ENCODE measurements at regions not wholly inside any gene's neighbourhood (a gene's known extent, or its start where the extent isn't known, plus 50 kb on each side); places are given as distances from the start of the nearest gene placed in this dataset.
"Not testable (repeated sequence)": the region's sequence is repeated elsewhere in the genome, so short reads cannot be mapped to it uniquely, and the experiment has no call there.

DNA sequence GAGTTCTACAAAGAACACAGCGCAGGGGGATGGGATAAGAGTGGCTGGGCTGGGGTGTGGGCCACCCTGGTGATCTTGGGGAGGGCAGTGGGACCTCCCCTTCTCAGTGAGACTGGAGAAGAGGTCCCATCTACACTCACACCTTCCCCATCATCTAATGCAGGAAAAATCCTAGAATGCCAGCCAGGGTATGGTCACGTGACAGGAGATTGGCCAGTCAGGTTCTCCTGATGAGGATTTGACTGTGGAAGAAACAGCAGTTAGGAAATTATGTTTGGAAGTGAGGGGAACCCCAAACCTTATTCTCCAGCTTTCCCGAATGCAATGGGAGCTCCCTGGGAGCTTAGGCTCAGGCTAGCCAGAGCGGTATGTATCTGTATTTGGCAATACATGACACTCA is 158.8 kb upstream of the GRB10 start:
- Mint-ChIP-seq H3K9me3 (no peaks in the 10 kb centered on the region), H3K27ac (no peak overlapping the region), H3K4me3 (no peak overlapping the region), H3K27me3 (ENCODE audit: low read depth) (no peaks in the 10 kb centered on the region), H3K36me3 (ENCODE audit: low read depth) (no peaks in the 10 kb centered on the region), H3K4me1 (ENCODE audit: low read depth) (no peaks in the 10 kb centered on the region)

DNA sequence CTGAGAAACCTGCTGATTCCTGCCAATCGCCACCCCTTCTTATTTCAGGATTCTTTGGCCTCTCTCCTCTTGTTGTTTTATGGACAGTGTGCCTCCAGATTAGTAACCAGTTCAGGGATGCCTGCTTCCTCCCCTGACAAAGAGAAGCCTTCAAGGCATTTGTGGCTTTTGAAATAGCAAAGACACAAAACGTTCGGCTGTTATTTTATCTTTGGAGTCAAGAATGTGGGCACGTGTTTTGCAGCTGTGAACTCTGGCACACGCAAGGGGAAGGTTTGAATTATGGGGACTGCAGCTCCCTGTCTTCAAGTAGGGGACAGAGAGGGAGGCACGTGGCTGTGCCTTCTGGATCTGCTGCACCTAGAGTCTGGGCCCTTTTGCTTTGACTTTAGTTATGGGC is 157.9 kb upstream of the GRB10 start:
- Mint-ChIP-seq H3K9me3 (no peaks in the 10 kb centered on the region), H3K27ac (no peak overlapping the region), H3K27me3 (ENCODE audit: low read depth) (peaks cover 8% of the 10 kb centered on the region), H3K4me3 (no peak overlapping the region), H3K36me3 (ENCODE audit: low read depth) (no peaks in the 10 kb centered on the region), H3K4me1 (ENCODE audit: low read depth) (no peaks in the 10 kb centered on the region)

DNA sequence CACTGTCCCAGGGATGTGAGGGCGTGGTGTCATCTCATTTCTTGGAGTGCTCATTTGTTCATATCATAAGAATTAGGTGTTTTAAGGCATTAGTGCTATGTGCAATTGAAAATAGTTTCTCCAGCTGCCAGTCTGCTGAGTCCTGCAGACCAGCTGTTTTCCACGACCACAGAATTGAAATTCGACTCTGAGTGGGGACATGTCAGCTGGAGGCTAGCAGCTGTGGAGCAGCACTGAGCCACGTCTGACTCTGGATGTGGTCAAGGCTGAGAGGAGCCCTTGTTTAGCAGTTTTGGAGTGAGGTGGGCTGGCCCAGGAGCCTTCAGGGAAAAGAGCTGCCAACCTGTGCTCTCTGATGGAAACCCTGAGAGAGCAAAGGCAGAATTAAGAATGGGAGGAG is 156.3 kb upstream of the GRB10 start:
- Mint-ChIP-seq H3K4me3 (no peak overlapping the region), H3K9me3 (no peaks in the 10 kb centered on the region), H3K36me3 (ENCODE audit: low read depth) (no peaks in the 10 kb centered on the region), H3K4me1 (ENCODE audit: low read depth) (no peaks in the 10 kb centered on the region), H3K27ac (no peak overlapping the region), H3K27me3 (ENCODE audit: low read depth) (peaks cover 18% of the 10 kb centered on the region)

DNA sequence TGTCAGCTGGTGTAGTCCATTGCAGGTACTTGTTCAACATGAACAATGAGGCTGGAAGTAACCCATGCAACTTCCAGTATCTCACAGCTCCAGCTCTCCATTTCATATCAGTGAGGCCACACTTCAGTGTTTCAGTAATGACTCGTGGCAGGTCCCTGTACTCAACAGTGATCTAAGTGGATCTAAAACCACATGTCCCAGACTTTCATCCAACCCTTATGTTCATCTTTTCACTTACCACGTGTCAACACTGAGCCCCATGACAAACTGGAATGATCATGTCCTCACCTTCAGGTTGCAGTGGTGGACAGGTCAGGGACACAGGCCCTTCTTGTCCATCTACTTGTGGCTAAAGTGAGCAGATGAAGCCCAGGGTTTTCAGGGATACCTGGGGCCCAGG is 155.0 kb upstream of the GRB10 start:
- Mint-ChIP-seq H3K4me1 (ENCODE audit: low read depth) (no peaks in the 10 kb centered on the region), H3K4me3 (no peak overlapping the region), H3K36me3 (ENCODE audit: low read depth) (no peaks in the 10 kb centered on the region), H3K27ac (no peak overlapping the region), H3K9me3 (no peaks in the 10 kb centered on the region), H3K27me3 (ENCODE audit: low read depth) (peaks cover 26% of the 10 kb centered on the region)

DNA sequence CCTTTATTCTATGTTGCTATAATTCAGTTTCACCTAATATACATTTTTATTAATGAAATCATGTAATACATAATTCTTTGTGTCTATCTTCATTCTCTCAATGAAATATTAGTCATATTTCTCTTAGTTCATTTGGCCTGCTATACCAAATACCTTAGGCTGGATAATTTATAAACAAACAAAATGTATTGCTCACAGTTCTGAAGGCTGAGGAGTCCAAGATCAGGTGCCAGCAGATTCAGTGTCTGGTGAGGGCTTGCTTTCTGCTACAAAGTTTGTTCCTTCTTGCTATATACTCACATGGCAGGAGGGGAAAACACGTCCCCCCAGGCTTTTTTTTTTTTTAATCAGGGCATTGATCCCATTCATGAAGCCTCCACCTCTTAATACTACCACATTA is 143.4 kb upstream of the GRB10 start:
- H3K9me3 Mint-ChIP-seq: no peaks in the 10 kb centered on the region
- H3K36me3 Mint-ChIP-seq (ENCODE audit: low read depth): no peaks in the 10 kb centered on the region
- no peaks in the 10 kb centered on the region for H3K4me1 Mint-ChIP-seq (ENCODE audit: low read depth)
- no peaks in the 10 kb centered on the region for H3K27me3 Mint-ChIP-seq (ENCODE audit: low read depth)
- H3K4me3 Mint-ChIP-seq: no peak overlapping the region
- no peak overlapping the region for H3K27ac Mint-ChIP-seq

DNA sequence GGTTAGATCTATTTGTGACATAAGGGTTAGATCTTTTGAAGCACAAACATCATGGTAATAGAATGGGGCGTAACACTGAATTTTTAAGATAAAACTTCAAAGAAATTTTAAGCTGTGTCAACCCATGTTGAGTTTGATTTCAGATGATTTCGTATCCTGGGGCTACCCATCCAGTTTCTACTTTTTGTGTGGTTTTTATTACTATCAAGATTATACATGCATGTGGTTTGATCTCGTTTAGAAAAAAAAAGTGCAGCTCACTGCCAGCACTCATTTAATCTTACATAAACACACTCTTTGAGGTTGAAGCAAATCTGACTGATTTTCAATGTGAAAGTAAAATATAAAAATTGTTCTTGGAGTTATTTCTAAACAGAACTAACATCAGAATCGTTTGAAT is 140.8 kb upstream of the GRB10 start:
- no peaks in the 10 kb centered on the region for H3K9me3 Mint-ChIP-seq
- H3K4me3 Mint-ChIP-seq: no peak overlapping the region
- no peaks in the 10 kb centered on the region for H3K27me3 Mint-ChIP-seq (ENCODE audit: low read depth)
- no peaks in the 10 kb centered on the region for H3K4me1 Mint-ChIP-seq (ENCODE audit: low read depth)
- H3K36me3 Mint-ChIP-seq (ENCODE audit: low read depth): no peaks in the 10 kb centered on the region
- H3K27ac Mint-ChIP-seq: no peak overlapping the region

DNA sequence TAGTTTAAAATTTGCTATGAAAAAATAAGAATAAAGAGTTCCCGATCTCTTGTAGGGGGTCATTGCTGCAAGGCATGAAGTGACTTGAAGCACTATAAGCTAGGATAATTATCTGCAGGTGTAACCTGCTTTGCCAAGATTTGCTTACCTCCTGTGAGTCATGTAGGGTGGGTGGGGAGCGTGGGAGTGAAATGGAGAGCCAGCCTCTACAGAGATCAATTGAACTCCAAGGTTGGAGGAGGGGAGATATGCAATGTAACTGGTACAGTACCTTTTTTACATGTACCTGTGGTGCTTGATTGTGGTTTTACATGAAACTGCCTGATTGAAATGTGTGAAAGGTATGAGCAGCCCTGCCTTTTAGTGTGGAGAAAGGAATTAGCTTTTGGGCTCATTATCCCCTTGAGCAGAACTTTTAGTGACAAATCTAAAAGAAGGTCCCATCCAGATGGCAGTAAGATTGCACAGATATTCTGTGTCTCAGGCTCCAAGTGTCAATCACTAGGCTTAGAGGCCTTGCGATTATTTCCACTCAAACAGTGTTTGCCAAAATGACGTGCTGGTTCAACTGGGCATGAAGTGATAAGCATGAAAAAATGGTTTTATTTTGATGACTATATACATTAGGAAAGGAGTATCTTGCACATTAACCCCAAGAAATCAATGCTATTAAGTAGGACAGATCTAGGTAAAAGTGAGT is 138.6 kb upstream of the GRB10 start:
- H3K36me3 Mint-ChIP-seq (ENCODE audit: low read depth): no peaks in the 10 kb centered on the region
- no peak overlapping the region for H3K4me3 Mint-ChIP-seq
- no peak overlapping the region for H3K27ac Mint-ChIP-seq
- H3K9me3 Mint-ChIP-seq: no peaks in the 10 kb centered on the region
- H3K4me1 Mint-ChIP-seq (ENCODE audit: low read depth): no peaks in the 10 kb centered on the region
- no peaks in the 10 kb centered on the region for H3K27me3 Mint-ChIP-seq (ENCODE audit: low read depth)

GRCh38 chr7:50920031-50920635 is 137.4 kb upstream of the GRB10 start:
- Mint-ChIP-seq H3K36me3 (ENCODE audit: low read depth) (no peaks in the 10 kb centered on the region), H3K9me3 (no peaks in the 10 kb centered on the region), H3K4me3 (no peak overlapping the region), H3K27me3 (ENCODE audit: low read depth) (no peaks in the 10 kb centered on the region), H3K27ac (no peak overlapping the region), H3K4me1 (ENCODE audit: low read depth) (no peaks in the 10 kb centered on the region)

GRCh38 chr7:50915621-50916020 is 132.9 kb upstream of the GRB10 start:
- no peak overlapping the region for H3K27ac Mint-ChIP-seq
- peaks cover 4% of the 10 kb centered on the region for H3K27me3 Mint-ChIP-seq (ENCODE audit: low read depth)
- H3K36me3 Mint-ChIP-seq (ENCODE audit: low read depth): no peaks in the 10 kb centered on the region
- H3K9me3 Mint-ChIP-seq: no peaks in the 10 kb centered on the region
- H3K4me1 Mint-ChIP-seq (ENCODE audit: low read depth): no peaks in the 10 kb centered on the region
- no peak overlapping the region for H3K4me3 Mint-ChIP-seq

DNA sequence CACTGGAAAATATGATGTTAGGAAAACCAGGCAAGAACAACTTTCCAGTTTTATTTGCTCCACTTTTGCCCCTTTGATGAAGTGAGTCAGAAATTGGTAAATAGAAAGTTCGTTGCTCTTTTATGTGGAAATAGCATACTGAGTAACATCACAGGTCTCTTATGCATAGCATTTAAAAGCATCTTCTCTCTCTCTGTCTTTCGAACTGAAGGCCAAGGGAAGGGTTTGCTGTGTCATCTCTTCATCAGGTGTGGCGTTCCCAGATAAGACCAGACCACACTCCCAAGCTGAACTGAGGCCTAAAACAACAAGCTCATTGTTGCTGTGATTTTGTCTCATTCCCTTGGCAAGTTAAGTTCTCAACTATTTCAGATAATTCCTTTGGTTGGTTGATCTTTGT is 131.8 kb upstream of the GRB10 start:
- Mint-ChIP-seq H3K27ac (no peak overlapping the region), H3K27me3 (ENCODE audit: low read depth) (peaks cover 4% of the 10 kb centered on the region), H3K4me3 (no peak overlapping the region), H3K36me3 (ENCODE audit: low read depth) (no peaks in the 10 kb centered on the region), H3K4me1 (ENCODE audit: low read depth) (no peaks in the 10 kb centered on the region), H3K9me3 (no peaks in the 10 kb centered on the region)

- Mint-ChIP-seq H3K4me1 (ENCODE audit: low read depth) (no peaks in the 10 kb centered on the region), H3K36me3 (ENCODE audit: low read depth) (no peaks in the 10 kb centered on the region), H3K9me3 (peaks cover 3% of the 10 kb centered on the region), H3K27ac (no peak overlapping the region), H3K27me3 (ENCODE audit: low read depth) (peaks cover 4% of the 10 kb centered on the region), H3K4me3 (no peak overlapping the region)
These were observed 126.1 kb upstream of the GRB10 start for GRCh38 chr7:50908628-50909290.

DNA sequence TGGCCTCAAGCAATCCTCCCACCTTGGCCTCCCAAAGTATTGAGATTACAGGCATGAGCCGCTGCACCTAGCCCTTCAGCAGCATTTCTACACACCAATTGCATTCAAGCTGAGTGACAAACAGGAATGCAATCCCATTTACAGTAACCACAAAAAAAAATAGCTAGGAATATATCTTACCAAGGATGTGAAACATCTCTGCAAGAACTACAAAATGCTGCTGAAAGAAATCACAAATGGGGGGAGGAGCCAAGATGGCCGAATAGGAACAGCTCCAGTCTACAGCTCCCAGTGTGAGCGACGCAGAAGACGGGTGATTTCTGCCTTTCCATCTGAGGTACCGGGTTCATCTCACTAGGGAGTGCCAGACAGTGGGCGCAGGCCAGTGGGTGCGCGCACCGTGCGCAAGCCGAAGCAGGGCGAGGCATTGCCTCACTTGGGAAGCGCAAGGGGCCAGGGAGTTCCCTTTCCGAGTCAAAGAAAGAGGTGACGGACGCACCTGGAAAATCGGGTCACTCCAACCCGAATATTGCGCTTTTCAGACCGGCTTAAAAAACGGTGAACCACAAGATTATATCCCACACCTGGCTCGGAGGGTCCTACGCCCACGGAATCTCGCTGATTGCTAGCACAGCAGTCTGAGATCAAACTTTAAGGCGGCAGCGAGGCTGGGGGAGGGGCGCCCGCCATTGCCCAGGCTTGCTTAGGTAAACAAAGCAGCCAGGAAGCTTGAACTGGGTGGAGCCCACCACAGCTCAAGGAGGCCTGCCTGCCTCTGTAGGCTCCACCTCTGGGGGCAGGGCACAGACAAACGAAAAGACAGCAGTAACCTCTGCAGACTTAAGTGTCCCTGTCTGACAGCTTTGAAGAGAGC is 116.1 kb upstream of the GRB10 start:
- not testable (repeated sequence) for H3K4me1 Mint-ChIP-seq (ENCODE audit: low read depth); H3K36me3 Mint-ChIP-seq (ENCODE audit: low read depth); H3K27ac Mint-ChIP-seq; H3K9me3 Mint-ChIP-seq; H3K4me3 Mint-ChIP-seq
- peaks cover 12% of the 10 kb centered on the region for H3K27me3 Mint-ChIP-seq (ENCODE audit: low read depth)

DNA sequence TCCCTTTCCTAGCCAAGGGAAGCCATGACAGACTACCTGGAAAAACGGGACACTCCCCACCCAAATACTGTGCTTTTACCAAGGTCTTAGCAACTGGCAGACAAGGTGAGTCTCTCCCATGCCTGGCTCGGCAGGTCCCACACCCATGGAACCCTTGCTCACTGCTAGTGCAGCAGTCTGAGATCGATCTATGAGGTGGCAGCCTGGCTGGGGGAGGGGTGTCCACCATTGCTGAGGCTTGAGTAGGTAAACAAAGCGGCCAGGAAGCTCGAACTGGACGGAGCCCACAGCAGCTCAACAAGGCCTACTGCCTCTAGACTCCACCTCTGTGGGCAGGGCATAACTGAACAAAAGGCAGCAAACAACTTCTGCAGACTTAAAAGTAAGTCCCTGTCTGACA is 104.4 kb upstream of the GRB10 start:
- not testable (repeated sequence) for H3K36me3 Mint-ChIP-seq (ENCODE audit: low read depth); H3K4me3 Mint-ChIP-seq; H3K4me1 Mint-ChIP-seq (ENCODE audit: low read depth); H3K9me3 Mint-ChIP-seq; H3K27ac Mint-ChIP-seq
- peaks cover 14% of the 10 kb centered on the region for H3K27me3 Mint-ChIP-seq (ENCODE audit: low read depth)

- Mint-ChIP-seq H3K27me3 (ENCODE audit: low read depth) (peaks cover 31% of the 10 kb centered on the region), H3K36me3 (ENCODE audit: low read depth) (no peaks in the 10 kb centered on the region), H3K27ac (no peak overlapping the region), H3K9me3 (no peaks in the 10 kb centered on the region), H3K4me1 (ENCODE audit: low read depth) (no peaks in the 10 kb centered on the region), H3K4me3 (no peak overlapping the region)
These were observed 89.7 kb upstream of the GRB10 start for GRCh38 chr7:50872437-50872836.
